RWPE2 (cell line): ENCODE measurements at regions not wholly inside any gene's neighbourhood (a gene's known extent, or its start where the extent isn't known, plus 50 kb on each side); places are given as distances from the start of the nearest gene placed in this dataset.

ENCODE experiments used
- ATAC-seq: fragments of 200-7000 bp; cut with Tn5 transposase; 3 replicates; pipeline ENCODE4 v1.9.1; 2021; ENCODE audit warnings: low read depth
- DNase-seq: peaks from one replicate; pipeline ENCODE4 v3.0.0-alpha.2; 2020; ENCODE audit warnings: low spot score
- H3K27ac ChIP-seq: fragments of 450-650 bp; 2 replicates; pipeline ENCODE4 v1.5.1; 2017; ENCODE audit warnings: mild to moderate bottlenecking; ENCODE audit not compliant: poor library complexity, severe bottlenecking
- H3K27me3 ChIP-seq: fragments of 250-450 bp; sonication (Bioruptor Pico); 2 replicates; pipeline ENCODE4 v1.5.1; 2021; ENCODE audit warnings: mild to moderate bottlenecking, moderate library complexity; ENCODE audit not compliant: insufficient read depth, poor library complexity, severe bottlenecking
- H3K36me3 ChIP-seq: fragments of 250-450 bp; sonication (Bioruptor Pico); 2 replicates; pipeline ENCODE4 v1.5.1; 2020; ENCODE audit warnings: low read depth, mild to moderate bottlenecking, moderate library complexity
- H3K4me1 ChIP-seq: fragments of 250-450 bp; sonication (Bioruptor Pico); 2 replicates; pipeline ENCODE4 v1.5.1; 2021; ENCODE audit warnings: mild to moderate bottlenecking, moderate library complexity; ENCODE audit not compliant: insufficient read depth, poor library complexity, severe bottlenecking
- H3K4me3 ChIP-seq: fragments of 250-450 bp; sonication (Bioruptor Pico); 2 replicates; pipeline ENCODE4 v1.5.1; 2021; ENCODE audit warnings: mild to moderate bottlenecking, moderate library complexity; ENCODE audit not compliant: severe bottlenecking
- H3K9me3 ChIP-seq: fragments of 250-450 bp; sonication (Bioruptor Pico); 2 replicates; pipeline ENCODE4 v1.5.1; 2021; ENCODE audit warnings: mild to moderate bottlenecking, moderate library complexity; ENCODE audit not compliant: severe bottlenecking
- TF ChIP-seq, protein P1 (sequence below): fragments of 450-650 bp; IDR thresholded peaks from one replicate; pipeline ENCODE4 v1.5.1; 2017; ENCODE audit warnings: mild to moderate bottlenecking, moderate library complexity; ENCODE audit not compliant: poor library complexity, severe bottlenecking

DNA sequence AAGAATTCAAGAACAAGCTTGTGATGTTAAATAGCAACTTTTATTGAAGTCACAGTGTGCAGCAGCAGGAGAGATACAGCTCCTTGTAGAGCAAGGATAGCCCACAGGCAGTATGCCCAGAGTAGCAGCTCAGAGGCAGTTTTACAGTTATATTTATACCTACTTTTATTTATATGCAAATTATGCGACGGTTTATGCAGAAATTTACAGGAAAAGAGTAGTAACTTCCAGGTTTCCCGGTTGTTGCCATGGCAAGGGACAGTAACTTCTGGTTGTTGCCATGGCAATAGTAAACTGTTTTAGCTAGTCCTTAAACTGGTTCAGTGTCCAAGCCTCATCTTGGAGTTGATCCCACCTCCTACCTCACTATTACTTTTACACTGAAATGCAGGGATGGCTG lies 344.6 kb upstream of the LYPLAL1 start:
- Histone ChIP-seq H3K4me1 (no peaks in the 10 kb centered on the region), H3K27me3 (no peaks in the 10 kb centered on the region), H3K9me3 (no peaks in the 10 kb centered on the region), H3K36me3 (no peaks in the 10 kb centered on the region), H3K4me3 (no peak overlapping the region), H3K27ac (no peak overlapping the region)
- ATAC-seq (no peak), DNase-seq (no peak)
- TF ChIP-seq, protein P1, sequence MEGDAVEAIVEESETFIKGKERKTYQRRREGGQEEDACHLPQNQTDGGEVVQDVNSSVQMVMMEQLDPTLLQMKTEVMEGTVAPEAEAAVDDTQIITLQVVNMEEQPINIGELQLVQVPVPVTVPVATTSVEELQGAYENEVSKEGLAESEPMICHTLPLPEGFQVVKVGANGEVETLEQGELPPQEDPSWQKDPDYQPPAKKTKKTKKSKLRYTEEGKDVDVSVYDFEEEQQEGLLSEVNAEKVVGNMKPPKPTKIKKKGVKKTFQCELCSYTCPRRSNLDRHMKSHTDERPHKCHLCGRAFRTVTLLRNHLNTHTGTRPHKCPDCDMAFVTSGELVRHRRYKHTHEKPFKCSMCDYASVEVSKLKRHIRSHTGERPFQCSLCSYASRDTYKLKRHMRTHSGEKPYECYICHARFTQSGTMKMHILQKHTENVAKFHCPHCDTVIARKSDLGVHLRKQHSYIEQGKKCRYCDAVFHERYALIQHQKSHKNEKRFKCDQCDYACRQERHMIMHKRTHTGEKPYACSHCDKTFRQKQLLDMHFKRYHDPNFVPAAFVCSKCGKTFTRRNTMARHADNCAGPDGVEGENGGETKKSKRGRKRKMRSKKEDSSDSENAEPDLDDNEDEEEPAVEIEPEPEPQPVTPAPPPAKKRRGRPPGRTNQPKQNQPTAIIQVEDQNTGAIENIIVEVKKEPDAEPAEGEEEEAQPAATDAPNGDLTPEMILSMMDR, result no peak

DNA sequence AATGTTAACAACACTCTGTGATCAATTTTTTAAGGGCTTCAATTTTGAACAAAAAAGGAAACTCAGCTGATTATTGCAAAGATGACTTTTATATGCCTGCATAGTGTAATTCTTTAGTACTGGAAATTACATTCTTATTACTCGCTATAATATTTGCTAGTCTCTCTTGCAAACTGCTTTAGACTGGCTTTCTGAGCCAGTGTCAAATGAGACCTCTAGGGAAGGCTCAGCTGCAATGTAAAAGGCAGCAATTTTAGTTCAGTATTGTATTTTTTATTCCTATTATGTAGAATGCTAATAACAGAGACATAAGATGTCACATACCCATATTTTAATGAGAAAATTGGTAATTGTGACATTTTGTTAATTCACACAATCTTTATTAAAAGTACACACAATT lies 338.1 kb upstream of the LYPLAL1 start:
- ATAC-seq, result no peak
- Histone ChIP-seq H3K4me3 (no peak overlapping the region), H3K9me3 (no peaks in the 10 kb centered on the region), H3K4me1 (no peaks in the 10 kb centered on the region), H3K27ac (no peak overlapping the region), H3K27me3 (no peaks in the 10 kb centered on the region), H3K36me3 (no peaks in the 10 kb centered on the region)
- TF ChIP-seq, protein P1, result no peak
- no peak for DNase-seq

DNA sequence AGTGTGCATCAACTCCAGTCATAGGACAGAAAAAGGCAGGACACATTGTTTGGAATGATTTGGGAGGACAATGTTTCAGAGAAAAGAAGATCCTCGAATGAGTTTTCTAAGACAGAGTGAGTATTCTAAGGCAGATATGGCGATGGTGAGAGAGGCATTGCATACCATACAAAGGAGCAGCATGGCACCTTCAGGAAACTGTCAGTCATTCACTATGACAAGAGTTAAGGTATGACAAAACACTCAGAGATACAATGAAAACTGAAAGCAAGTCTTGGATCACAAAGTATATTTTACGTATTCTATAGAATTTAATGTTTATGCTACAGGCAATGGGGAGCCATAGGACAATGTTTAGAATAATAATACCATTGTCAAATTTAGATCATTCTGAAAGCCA lies 337.4 kb upstream of the LYPLAL1 start:
- H3K4me1 ChIP-seq, result no peaks in the 10 kb centered on the region
- DNase-seq (no peak), ATAC-seq (no peak)
- H3K27ac ChIP-seq, result no peak overlapping the region
- H3K36me3 ChIP-seq, result no peaks in the 10 kb centered on the region
- H3K27me3 ChIP-seq, result no peaks in the 10 kb centered on the region
- H3K9me3 ChIP-seq, result no peaks in the 10 kb centered on the region
- H3K4me3 ChIP-seq, result no peak overlapping the region
- TF ChIP-seq, protein P1, result no peak

DNA sequence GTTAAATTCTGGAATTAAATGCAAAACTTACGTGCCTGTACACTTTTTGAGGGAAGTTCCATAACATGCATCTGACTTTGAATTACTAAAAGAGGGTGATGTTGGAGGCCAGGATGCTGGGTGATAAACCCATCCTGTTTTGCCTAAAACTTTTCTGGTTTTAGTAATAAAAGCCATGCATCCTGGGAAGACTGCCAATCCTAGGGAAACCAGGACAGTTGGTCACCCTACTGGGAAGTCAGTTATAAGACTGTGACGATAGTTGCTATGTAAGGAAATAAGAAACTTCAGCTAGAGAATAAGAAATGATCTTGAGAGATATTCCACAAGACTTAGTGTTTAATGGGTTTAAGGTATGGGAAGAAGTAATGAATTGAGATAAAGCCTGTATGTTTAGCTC lies 336.6 kb upstream of the LYPLAL1 start:
- no peaks in the 10 kb centered on the region for H3K27me3 ChIP-seq
- ATAC-seq (no peak), DNase-seq (no peak)
- no peak overlapping the region for H3K27ac ChIP-seq
- H3K9me3 ChIP-seq, result no peaks in the 10 kb centered on the region
- TF ChIP-seq, protein P1, result no peak
- no peaks in the 10 kb centered on the region for H3K36me3 ChIP-seq
- no peaks in the 10 kb centered on the region for H3K4me1 ChIP-seq
- no peak overlapping the region for H3K4me3 ChIP-seq

DNA sequence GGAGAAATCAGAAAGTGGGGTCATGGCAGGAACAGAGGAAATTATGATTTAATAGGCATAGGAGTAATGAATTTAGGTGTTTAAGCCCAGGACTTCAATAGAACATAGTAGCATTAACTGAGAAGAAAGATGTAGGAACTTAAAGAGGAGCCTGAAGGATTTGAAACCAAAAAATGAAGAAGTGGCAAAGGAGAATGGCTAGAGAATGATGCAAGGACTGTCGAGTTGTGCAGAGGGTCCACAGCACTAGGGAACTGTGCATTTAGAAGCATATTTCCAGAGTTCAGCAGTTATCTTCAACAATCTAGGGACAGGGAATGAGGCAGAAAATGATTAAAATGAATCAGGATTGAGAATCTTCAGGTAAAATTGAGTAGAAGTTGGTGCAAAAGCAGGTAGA lies 328.1 kb upstream of the LYPLAL1 start:
- Histone ChIP-seq H3K9me3 (no peaks in the 10 kb centered on the region), H3K36me3 (no peaks in the 10 kb centered on the region), H3K4me3 (no peak overlapping the region), H3K4me1 (no peaks in the 10 kb centered on the region), H3K27me3 (no peaks in the 10 kb centered on the region), H3K27ac (no peak overlapping the region)
- ATAC-seq (no peak), DNase-seq (no peak)
- TF ChIP-seq, protein P1, result no peak
